TTC549 (cell line): ENCODE measurements at regions not wholly inside any gene's neighbourhood (a gene's known extent, or its start where the extent isn't known, plus 50 kb on each side); places are given as distances from the start of the nearest gene placed in this dataset.
"Not testable (repeated sequence)": the region's sequence is repeated elsewhere in the genome, so short reads cannot be mapped to it uniquely, and the experiment has no call there.

Experiments used
- FAIRE-seq: peaks from 2 replicates; lab custom pipeline; 2012; peaks lifted over from hg19 to GRCh38; lab: Jason Lieb, UNC

DNA sequence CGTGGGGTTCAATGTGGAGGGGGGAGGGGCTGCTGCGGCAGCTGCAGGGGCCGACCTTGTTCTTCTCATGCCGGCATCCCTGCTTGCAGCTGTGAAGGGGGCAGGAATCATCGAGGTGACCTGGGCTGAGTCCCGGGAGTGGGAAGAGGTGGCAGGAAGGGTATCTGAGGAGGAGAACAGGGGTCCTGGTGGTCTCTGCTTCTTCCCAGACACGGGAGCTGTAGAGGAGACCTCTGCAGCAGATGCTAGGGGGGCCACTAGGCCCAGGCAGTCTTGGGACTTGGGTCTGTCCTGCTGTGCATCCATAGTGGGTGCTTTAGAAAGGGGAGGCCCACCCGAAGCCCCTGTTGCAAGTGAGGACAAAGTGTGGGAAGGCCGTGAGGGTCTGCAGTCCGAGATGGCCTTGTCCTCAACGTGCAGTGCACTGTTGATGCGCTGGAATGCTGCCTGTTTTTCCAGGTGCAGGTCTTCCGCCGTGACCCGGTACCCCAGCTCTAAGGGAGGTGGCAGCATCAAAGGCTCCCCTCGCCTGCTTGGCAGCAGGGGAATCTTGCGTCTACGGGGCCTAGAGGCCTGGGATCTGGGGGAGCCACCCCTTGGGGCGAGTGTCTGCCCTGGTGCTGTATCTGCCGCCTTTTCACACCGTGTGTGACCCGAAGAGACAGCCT, 1370.0 kb downstream of the CDH12 start:
- FAIRE-seq: not testable (repeated sequence)

- FAIRE-seq: not testable (repeated sequence)
Observed at GRCh38 chr5:21482522-21482921, 1370.6 kb downstream of the CDH12 start.

- FAIRE-seq: not testable (repeated sequence)
Observed at GRCh38 chr5:21481320-21482270, 1371.5 kb downstream of the CDH12 start.

- not testable (repeated sequence) for FAIRE-seq
Observed at GRCh38 chr5:21480054-21480453, 1373.1 kb downstream of the CDH12 start.

DNA sequence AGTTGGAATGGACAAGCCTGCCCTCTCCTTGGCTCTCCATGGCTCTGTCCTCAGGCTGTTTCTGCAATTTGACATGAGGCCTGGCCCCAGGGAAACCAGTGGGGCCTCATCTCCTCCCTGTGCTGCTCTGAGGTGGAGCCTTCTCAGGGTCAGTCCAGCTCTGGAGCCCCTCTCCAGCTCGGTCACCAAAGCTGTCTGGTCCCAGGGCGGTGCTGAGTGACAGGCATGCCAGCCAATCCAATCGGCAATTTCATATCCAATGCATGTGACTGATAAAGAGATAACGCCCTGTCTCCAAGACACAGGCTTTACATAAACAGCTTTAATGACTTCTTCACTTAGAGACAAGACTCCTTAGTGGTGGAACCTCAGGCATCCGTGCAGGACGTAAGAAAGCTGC, 1379.2 kb downstream of the CDH12 start:
- FAIRE-seq: not testable (repeated sequence)

GRCh38 chr5:21473436-21473835, 1379.7 kb downstream of the CDH12 start:
- not testable (repeated sequence) for FAIRE-seq

DNA sequence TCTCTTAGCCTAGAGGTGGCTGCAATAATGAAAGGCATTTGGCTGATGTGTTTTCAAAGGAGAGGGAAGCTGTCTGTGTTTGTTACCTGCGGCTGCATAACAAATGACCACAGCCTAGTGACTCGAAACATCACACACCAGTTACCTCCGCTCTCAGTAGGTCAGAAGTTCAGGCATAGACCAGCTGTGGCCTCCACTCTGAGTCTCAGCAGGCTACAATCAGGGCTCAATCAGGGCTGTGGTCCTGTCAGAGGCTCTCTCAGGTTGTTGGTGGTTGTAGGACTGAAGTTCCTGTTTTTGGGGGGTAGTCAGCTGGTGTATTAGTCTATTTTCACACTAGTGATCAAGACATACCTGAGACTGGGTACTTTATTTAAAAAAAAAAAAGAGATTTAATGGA, 1381.5 kb downstream of the CDH12 start:
- not testable (repeated sequence) for FAIRE-seq

DNA sequence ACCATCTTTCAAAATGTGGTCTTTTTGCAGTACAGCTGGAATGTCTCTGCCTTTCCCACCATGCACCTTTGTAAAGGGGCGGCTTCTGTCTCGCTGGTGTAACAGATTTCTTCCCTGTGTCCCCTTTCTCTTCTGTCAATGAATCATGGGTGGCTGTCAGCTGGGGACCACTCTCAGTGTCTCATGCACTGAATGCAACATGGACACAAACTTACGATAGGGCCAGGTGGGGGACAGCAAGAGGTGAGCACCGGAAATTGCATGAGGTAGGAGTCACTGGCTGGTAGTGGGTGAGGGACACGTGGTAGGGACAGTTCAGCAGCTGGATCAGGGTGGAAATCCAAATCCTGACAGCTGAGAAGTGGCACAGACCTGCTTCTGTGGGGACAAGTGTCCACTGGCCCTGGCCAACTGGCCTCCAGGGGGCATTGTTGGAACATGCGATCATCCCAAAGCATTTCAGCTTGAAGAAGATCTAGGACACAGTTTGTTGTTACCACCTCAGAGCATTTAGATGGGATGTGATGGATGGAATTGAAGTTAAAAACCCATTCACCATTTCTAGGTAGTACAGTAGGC, 1383.5 kb downstream of the CDH12 start:
- FAIRE-seq: not testable (repeated sequence)

DNA sequence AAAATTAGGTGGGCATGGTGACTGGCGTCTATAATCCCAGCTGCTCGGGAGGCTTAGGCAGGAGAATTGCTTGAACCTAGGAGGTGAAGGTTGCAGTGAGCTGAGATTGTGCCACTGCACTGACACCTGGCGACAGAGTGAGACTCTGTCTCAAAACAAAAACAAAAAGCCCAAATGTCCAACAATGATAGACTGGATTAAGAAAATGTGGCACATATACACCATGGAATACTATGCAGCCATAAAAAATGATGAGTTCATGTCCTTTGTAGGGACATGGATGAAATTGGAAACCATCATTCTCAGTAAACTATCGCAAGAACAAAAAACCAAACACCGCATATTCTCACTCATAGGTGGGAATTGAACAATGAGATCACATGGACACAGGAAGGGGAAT, 1385.6 kb downstream of the CDH12 start:
- FAIRE-seq: not testable (repeated sequence)

DNA sequence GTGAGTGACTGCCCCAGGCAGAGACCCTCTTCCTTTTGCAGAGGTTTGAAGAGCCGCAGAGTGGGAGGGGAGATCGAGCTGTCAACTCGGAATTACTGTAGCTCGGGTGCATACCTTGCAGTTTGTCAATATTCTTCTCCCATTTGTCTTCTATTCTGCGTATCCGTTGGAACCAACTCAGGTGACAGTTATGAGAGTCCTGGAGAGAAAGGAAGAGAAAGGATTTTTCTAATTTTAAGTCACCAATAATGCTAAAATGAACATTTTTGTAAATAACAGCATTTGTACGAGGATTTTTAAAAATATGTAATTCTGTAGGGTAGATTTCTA, 1393.4 kb downstream of the CDH12 start:
- not testable (repeated sequence) for FAIRE-seq

- no peak for FAIRE-seq
Observed at GRCh38 chr5:21452449-21452848, 1400.7 kb downstream of the CDH12 start.

GRCh38 chr5:21432646-21433045, 1420.5 kb downstream of the CDH12 start:
- no peak for FAIRE-seq

GRCh38 chr5:21424907-21425306, 1428.2 kb downstream of the CDH12 start:
- FAIRE-seq: no peak

GRCh38 chr5:21419383-21419782, 1431.4 kb upstream of the CDH18 start:
- FAIRE-seq: no peak

- FAIRE-seq: not testable (repeated sequence)
Observed at GRCh38 chr5:21402089-21402488, 1414.1 kb upstream of the CDH18 start.

GRCh38 chr5:21398511-21398910, 1410.5 kb upstream of the CDH18 start:
- no peak for FAIRE-seq

- no peak for FAIRE-seq
Observed at GRCh38 chr5:21397693-21398092, 1409.7 kb upstream of the CDH18 start.

DNA sequence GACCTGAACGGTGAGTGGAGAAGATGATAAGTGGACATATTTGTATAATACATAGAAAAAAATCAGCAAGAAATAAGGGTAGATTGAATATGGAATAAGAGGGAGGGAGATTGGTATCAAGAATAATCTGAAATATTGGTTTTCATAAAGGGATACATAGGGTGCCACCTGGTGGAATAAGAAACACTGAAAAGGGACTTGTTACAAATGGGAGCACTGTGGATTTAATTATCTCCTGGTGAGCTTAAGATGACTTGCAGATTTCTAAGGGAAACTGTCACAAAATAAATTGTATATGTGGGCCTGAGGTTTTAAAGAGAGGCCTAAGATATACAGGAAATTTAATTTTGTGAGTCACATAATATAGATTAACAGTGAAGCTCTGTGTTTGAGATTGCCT, 1403.5 kb upstream of the CDH18 start:
- FAIRE-seq: no peak

DNA sequence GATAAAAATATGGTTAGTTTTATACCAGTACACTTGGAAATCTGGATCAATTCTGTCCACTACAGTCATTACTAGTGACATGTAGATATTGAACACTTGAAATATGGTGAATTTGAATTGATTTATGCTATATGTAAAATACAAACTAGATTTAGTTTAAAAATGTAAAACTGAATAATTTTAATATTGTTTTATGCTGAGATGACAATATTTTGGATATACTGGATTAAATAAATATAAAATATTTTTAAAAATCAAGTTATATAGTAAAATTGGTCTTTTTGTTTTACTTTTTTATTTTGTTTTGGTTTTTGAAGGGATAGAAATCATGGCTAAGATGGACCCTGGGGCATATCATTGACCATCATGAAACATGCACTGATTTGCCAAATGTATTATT, 1372.8 kb upstream of the CDH18 start:
- FAIRE-seq: not testable (repeated sequence)

DNA sequence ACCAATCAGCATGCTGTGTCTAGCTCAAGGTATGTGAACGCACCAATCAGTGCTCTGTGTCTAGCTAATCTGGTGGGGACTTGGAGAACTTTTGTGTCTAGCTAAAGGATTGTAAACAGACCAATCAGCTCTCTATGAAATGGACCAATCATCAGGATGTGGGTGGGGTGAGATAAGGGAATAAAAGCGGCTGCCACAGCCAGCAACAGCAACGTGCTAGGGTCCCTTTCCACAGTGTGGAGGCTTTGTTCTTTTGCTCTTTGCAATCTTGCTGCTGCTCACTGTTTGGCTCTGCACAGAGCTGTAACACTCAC, 1353.9 kb upstream of the CDH18 start:
- FAIRE-seq: not testable (repeated sequence)

GRCh38 chr5:21341203-21341947, 1353.4 kb upstream of the CDH18 start:
- FAIRE-seq: not testable (repeated sequence)

DNA sequence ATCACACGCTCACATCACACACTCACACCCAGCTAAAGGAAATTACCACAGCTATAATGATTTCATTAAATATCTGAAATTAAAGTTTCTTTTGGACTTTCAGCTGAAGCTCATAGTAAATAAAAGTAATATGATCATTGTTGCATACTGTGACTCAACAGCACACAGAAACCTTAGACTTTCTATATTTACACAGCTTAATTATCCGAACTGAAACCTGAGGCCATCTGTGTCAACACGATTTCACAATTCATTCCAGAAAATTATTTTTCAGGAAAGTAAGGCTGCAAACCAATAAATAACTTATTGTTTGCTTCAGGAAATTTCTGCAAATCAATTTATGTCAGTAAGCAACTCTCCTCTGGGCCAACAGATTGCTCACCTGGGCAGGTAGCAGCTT, 1352.2 kb upstream of the CDH18 start:
- FAIRE-seq: not testable (repeated sequence)

DNA sequence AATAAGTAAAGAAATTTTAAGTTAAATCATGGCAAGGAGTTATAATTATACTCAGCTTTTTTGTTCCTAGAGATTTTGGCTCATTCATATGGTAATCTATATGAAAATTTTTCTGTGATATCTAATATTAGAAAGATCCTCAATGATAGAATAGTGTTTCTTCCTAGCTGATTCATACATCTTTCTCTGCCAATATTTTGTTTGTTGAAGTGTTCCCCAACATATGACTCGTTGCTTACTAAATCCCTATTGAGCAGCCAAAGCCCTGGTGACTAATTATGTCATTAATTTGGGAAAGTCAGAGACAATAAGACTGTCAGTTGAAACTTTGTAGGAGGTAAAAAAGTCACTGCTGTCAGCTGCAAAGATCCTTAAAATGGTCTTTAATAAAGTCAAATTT, 1348.5 kb upstream of the CDH18 start:
- not testable (repeated sequence) for FAIRE-seq
